ENCODE measurements at regions not wholly inside any gene's neighbourhood (a gene's known extent, or its start where the extent isn't known, plus 50 kb on each side); places are given as distances from the start of the nearest gene placed in this dataset.
"Not testable (repeated sequence)": the region's sequence is repeated elsewhere in the genome, so short reads cannot be mapped to it uniquely, and the experiment has no call there.

- TF ChIP-seq CTCF (IDR thresholded peaks at IDR 0.05; ENCODE audit: poor library complexity, severe bottlenecking); POLR2AphosphoS5 (IDR thresholded peaks at IDR 0.05); EP300 (conservative IDR thresholded peaks at IDR 0.05; ENCODE audit: poor library complexity, severe bottlenecking): not testable (repeated sequence)
Observed at GRCh38 chrX:40222612-40223011, 124.9 kb upstream of the BCOR start.

Measured in neural cell (in vitro differentiated cells).